Tibial artery (tissue), 4 donors: ENCODE measurements at regions not wholly inside any gene's neighbourhood (a gene's known extent, or its start where the extent isn't known, plus 50 kb on each side); places are given as distances from the start of the nearest gene placed in this dataset.

Experiments used
- DNase-seq, 2 donors: peaks; one replicate each; pipeline ENCODE4 v3.0.0-alpha.2; 2019
- H3K27ac ChIP-seq, 2 donors: fragments of 200-600 bp; sonication (generic) in 1 of 2; 1 replicate in 1 of 2; 2 replicates in 1 of 2; pipeline ENCODE4 v1.5.1; 2018 to 2019; ENCODE audit warnings: mild to moderate bottlenecking in 1 of 2
- H3K27me3 ChIP-seq, 2 donors: fragments of 200-600 bp; sonication (generic) in 1 of 2; one replicate each; pipeline versions ENCODE4 v1.5.1 to v1.6.0; 2016 to 2019
- H3K36me3 ChIP-seq, 3 donors: fragments of 200-600 bp; sonication (generic) in 2 of 3; one replicate each; pipeline ENCODE4 v1.5.1; 2016 to 2019; ENCODE audit warnings: mild to moderate bottlenecking in 2 of 3
- H3K4me1 ChIP-seq, 4 donors: fragments of 200-600 bp; sonication (generic) in 2 of 4; 1 replicate in 3 of 4; 2 replicates in 1 of 4; pipeline ENCODE4 v1.5.1; 2016 to 2019
- H3K4me3 ChIP-seq, 2 donors: fragments of 200-600 bp; sonication (generic) in 1 of 2; 1 replicate in 1 of 2; 2 replicates in 1 of 2; pipeline ENCODE4 v1.5.1; 2018 to 2019; ENCODE audit warnings: mild to moderate bottlenecking in 2 of 2
- H3K9me3 ChIP-seq, 3 donors: fragments of 200-600 bp; sonication (generic) in 1 of 3; one replicate each; pipeline ENCODE4 v1.5.1; 2016 to 2019
- CTCF ChIP-seq, 2 experiments: fragments of 200-600 bp in 1 of 2; fragments of 450-650 bp in 1 of 2; IDR thresholded peaks; one replicate each; pipeline ENCODE4 v1.5.1; 2017 to 2019; ENCODE audit warnings: antibody characterized with exemption in 2 of 2, mild to moderate bottlenecking in 1 of 2, moderate library complexity in 1 of 2
- intact Hi-C: fragments of 100-400 bp; cut with DNase I; formaldehyde crosslinking; loops from one replicate; pipeline ENCODE4 v1.15.0; 2023; ENCODE audit warnings: low total_unique reads

GRCh38 chr10:20958225-20958624 lies 61.1 kb upstream of the NEBL start:
- no peak for TF ChIP-seq CTCF (IDR thresholded peaks at IDR 0.05)
- Histone ChIP-seq H3K27me3 (no peaks in the 10 kb centered on the region), H3K27ac (no peak overlapping the region), H3K4me1 (no peaks in the 10 kb centered on the region), H3K4me3 (no peak overlapping the region), H3K9me3 (no peaks in the 10 kb centered on the region), H3K36me3 (no peaks in the 10 kb centered on the region)
- DNase-seq, result no peak
- intact Hi-C loops, result no loop called here

GRCh38 chr10:20957744-20958143 lies 60.6 kb upstream of the NEBL start:
- intact Hi-C loops, result no loop called here
- H3K36me3 ChIP-seq, result no peaks in the 10 kb centered on the region

GRCh38 chr10:20956843-20957242 lies 59.7 kb upstream of the NEBL start:
- Histone ChIP-seq H3K4me1 (no peaks in the 10 kb centered on the region), H3K36me3 (no peaks in the 10 kb centered on the region), H3K4me3 (no peak overlapping the region), H3K27me3 (no peaks in the 10 kb centered on the region), H3K27ac (no peak overlapping the region), H3K9me3 (no peaks in the 10 kb centered on the region)
- TF ChIP-seq CTCF (IDR thresholded peaks at IDR 0.05), result no peak
- no peak for DNase-seq
- intact Hi-C loops, result no loop called here

More at GRCh38 chr10:20957744-20958143, 60.6 kb upstream of the NEBL start:
- no peak for DNase-seq
- H3K27me3 ChIP-seq, result no peaks in the 10 kb centered on the region
- H3K9me3 ChIP-seq, result no peaks in the 10 kb centered on the region
- H3K27ac ChIP-seq, result no peak overlapping the region
- H3K4me3 ChIP-seq, result no peak overlapping the region
- TF ChIP-seq CTCF (IDR thresholded peaks at IDR 0.05), result no peak
- H3K4me1 ChIP-seq, result no peaks in the 10 kb centered on the region

- no peak for TF ChIP-seq CTCF (IDR thresholded peaks at IDR 0.05)
- Histone ChIP-seq H3K27ac (no peak overlapping the region), H3K27me3 (no peaks in the 10 kb centered on the region), H3K9me3 (no peaks in the 10 kb centered on the region), H3K4me3 (no peak overlapping the region), H3K4me1 (no peaks in the 10 kb centered on the region), H3K36me3 (no peaks in the 10 kb centered on the region)
- no peak for DNase-seq
- intact Hi-C loops, result no loop called here
These were observed 58.3 kb upstream of the NEBL start for GRCh38 chr10:20955355-20955893.

- DNase-seq, result no peak
- intact Hi-C loops, result no loop called here
- no peak for TF ChIP-seq CTCF (IDR thresholded peaks at IDR 0.05)
- Histone ChIP-seq H3K27me3 (no peaks in the 10 kb centered on the region), H3K4me1 (no peaks in the 10 kb centered on the region), H3K9me3 (no peaks in the 10 kb centered on the region), H3K36me3 (no peaks in the 10 kb centered on the region), H3K4me3 (no peak overlapping the region), H3K27ac (no peak overlapping the region)
These were observed 57.4 kb upstream of the NEBL start for GRCh38 chr10:20954519-20954918.

GRCh38 chr10:20953120-20953519 lies 56.0 kb upstream of the NEBL start:
- no peak for DNase-seq
- no peaks in the 10 kb centered on the region for H3K27me3 ChIP-seq
- no peak for TF ChIP-seq CTCF (IDR thresholded peaks at IDR 0.05)
- H3K4me3 ChIP-seq, result no peak overlapping the region
- H3K4me1 ChIP-seq, result no peaks in the 10 kb centered on the region
- H3K27ac ChIP-seq, result no peak overlapping the region
- no peaks in the 10 kb centered on the region for H3K9me3 ChIP-seq
- H3K36me3 ChIP-seq, result no peaks in the 10 kb centered on the region
- intact Hi-C loops, result no loop called here
